ENCODE measurements at regions not wholly inside any gene's neighbourhood (a gene's known extent, or its start where the extent isn't known, plus 50 kb on each side); places are given as distances from the start of the nearest gene placed in this dataset.

GRCh38 chr2:235287375-235287733 is 206.5 kb upstream of the AGAP1 start:
- Histone ChIP-seq H4K20me1 (ENCODE audit: control insufficient read depth, insufficient read depth, low read depth, low read length) (no peaks in the 10 kb centered on the region), H3K36me3 (ENCODE audit: control insufficient read depth, low read length) (no peaks in the 10 kb centered on the region), H3K4me3 (ENCODE audit: low read length) (no peak overlapping the region), H3K79me2 (ENCODE audit: control insufficient read depth, low read length) (no peaks in the 10 kb centered on the region), H3K27ac (ENCODE audit: low read depth, low read length) (no peak overlapping the region), H3K9me3 (ENCODE audit: control insufficient read depth, insufficient read depth, low read length) (no peaks in the 10 kb centered on the region), H3K27me3 (ENCODE audit: control insufficient read depth, low read length) (no peaks in the 10 kb centered on the region), H3K4me2 (ENCODE audit: low read length) (no peak overlapping the region), H3K4me1 (ENCODE audit: control insufficient read depth, low read length) (no peaks in the 10 kb centered on the region), H3K9me2 (replicated peaks; ENCODE audit: control insufficient read depth, low read length) (no peaks in the 10 kb centered on the region), H3F3A (ENCODE audit: control insufficient read depth, insufficient read depth) (no peaks in the 10 kb centered on the region)
- no peak for TF ChIP-seq EZH2phosphoT487 (IDR thresholded peaks at IDR 0.05; ENCODE audit: borderline replicate concordance, low read length)
- TF ChIP-seq CTCF (IDR thresholded peaks at IDR 0.05; ENCODE audit: low read depth, low read length, poor library complexity, severe bottlenecking) = no peak

GRCh38 chr2:235291461-235291860 is 202.4 kb upstream of the AGAP1 start:
- H3K36me3 ChIP-seq (ENCODE audit: control insufficient read depth, low read length) = no peaks in the 10 kb centered on the region
- no peak overlapping the region for H3K4me3 ChIP-seq (ENCODE audit: low read length)
- H3F3A ChIP-seq (ENCODE audit: control insufficient read depth, insufficient read depth) = no peaks in the 10 kb centered on the region
- no peaks in the 10 kb centered on the region for H3K9me2 ChIP-seq (replicated peaks; ENCODE audit: control insufficient read depth, low read length)
- H3K9me3 ChIP-seq (ENCODE audit: control insufficient read depth, insufficient read depth, low read length) = no peaks in the 10 kb centered on the region
- TF ChIP-seq EZH2phosphoT487 (IDR thresholded peaks at IDR 0.05; ENCODE audit: borderline replicate concordance, low read length) (no peak), CTCF (IDR thresholded peaks at IDR 0.05; ENCODE audit: low read depth, low read length, poor library complexity, severe bottlenecking) (no peak)
- H3K4me2 ChIP-seq (ENCODE audit: low read length) = no peak overlapping the region
- no peaks in the 10 kb centered on the region for H3K4me1 ChIP-seq (ENCODE audit: control insufficient read depth, low read length)
- H3K27me3 ChIP-seq (ENCODE audit: control insufficient read depth, low read length) = no peaks in the 10 kb centered on the region
- H3K79me2 ChIP-seq (ENCODE audit: control insufficient read depth, low read length) = no peaks in the 10 kb centered on the region
- H3K27ac ChIP-seq (ENCODE audit: low read depth, low read length) = no peak overlapping the region
- H4K20me1 ChIP-seq (ENCODE audit: control insufficient read depth, insufficient read depth, low read depth, low read length) = no peaks in the 10 kb centered on the region

- H3K27ac ChIP-seq (ENCODE audit: low read depth, low read length) = no peak overlapping the region
- H3K9me2 ChIP-seq (replicated peaks; ENCODE audit: control insufficient read depth, low read length) = no peaks in the 10 kb centered on the region
- H3K79me2 ChIP-seq (ENCODE audit: control insufficient read depth, low read length) = no peaks in the 10 kb centered on the region
- H3F3A ChIP-seq (ENCODE audit: control insufficient read depth, insufficient read depth) = no peaks in the 10 kb centered on the region
- H3K4me1 ChIP-seq (ENCODE audit: control insufficient read depth, low read length) = no peaks in the 10 kb centered on the region
- H3K9me3 ChIP-seq (ENCODE audit: control insufficient read depth, insufficient read depth, low read length) = no peaks in the 10 kb centered on the region
- H3K4me3 ChIP-seq (ENCODE audit: low read length) = no peak overlapping the region
- no peak overlapping the region for H3K4me2 ChIP-seq (ENCODE audit: low read length)
- no peaks in the 10 kb centered on the region for H4K20me1 ChIP-seq (ENCODE audit: control insufficient read depth, insufficient read depth, low read depth, low read length)
- no peak for TF ChIP-seq CTCF (IDR thresholded peaks at IDR 0.05; ENCODE audit: low read depth, low read length, poor library complexity, severe bottlenecking)
- no peak for TF ChIP-seq EZH2phosphoT487 (IDR thresholded peaks at IDR 0.05; ENCODE audit: borderline replicate concordance, low read length)
- no peaks in the 10 kb centered on the region for H3K27me3 ChIP-seq (ENCODE audit: control insufficient read depth, low read length)
- H3K36me3 ChIP-seq (ENCODE audit: control insufficient read depth, low read length) = no peaks in the 10 kb centered on the region
Observed at GRCh38 chr2:235293061-235293460, 200.8 kb upstream of the AGAP1 start.

GRCh38 chr2:235295831-235296230 is 198.0 kb upstream of the AGAP1 start:
- no peaks in the 10 kb centered on the region for H3K4me1 ChIP-seq (ENCODE audit: control insufficient read depth, low read length)
- H3K36me3 ChIP-seq (ENCODE audit: control insufficient read depth, low read length) = no peaks in the 10 kb centered on the region
- no peak overlapping the region for H3K4me3 ChIP-seq (ENCODE audit: low read length)
- H3K9me2 ChIP-seq (replicated peaks; ENCODE audit: control insufficient read depth, low read length) = no peaks in the 10 kb centered on the region
- no peaks in the 10 kb centered on the region for H3K9me3 ChIP-seq (ENCODE audit: control insufficient read depth, insufficient read depth, low read length)
- no peaks in the 10 kb centered on the region for H3K79me2 ChIP-seq (ENCODE audit: control insufficient read depth, low read length)
- no peak overlapping the region for H3K4me2 ChIP-seq (ENCODE audit: low read length)
- no peaks in the 10 kb centered on the region for H3K27me3 ChIP-seq (ENCODE audit: control insufficient read depth, low read length)
- no peaks in the 10 kb centered on the region for H4K20me1 ChIP-seq (ENCODE audit: control insufficient read depth, insufficient read depth, low read depth, low read length)
- no peak overlapping the region for H3K27ac ChIP-seq (ENCODE audit: low read depth, low read length)
- TF ChIP-seq EZH2phosphoT487 (IDR thresholded peaks at IDR 0.05; ENCODE audit: borderline replicate concordance, low read length) = no peak
- no peak for TF ChIP-seq CTCF (IDR thresholded peaks at IDR 0.05; ENCODE audit: low read depth, low read length, poor library complexity, severe bottlenecking)
- no peaks in the 10 kb centered on the region for H3F3A ChIP-seq (ENCODE audit: control insufficient read depth, insufficient read depth)

Measured in DOHH2 (cell line).